Breast epithelium (tissue), 4 donors: ENCODE measurements at regions not wholly inside any gene's neighbourhood (a gene's known extent, or its start where the extent isn't known, plus 50 kb on each side); places are given as distances from the start of the nearest gene placed in this dataset.
A peak's percentile ranks its signal among the peaks of the same experiment; 100 is the strongest.

Source experiments
- DNase-seq, 2 donors: peaks; one replicate each; pipeline ENCODE4 v3.0.0-alpha.2; 2019; ENCODE audit warnings: low spot score in 2 of 2
- H3K27ac ChIP-seq, 2 donors: fragments of 200-600 bp; sonication (generic) in 1 of 2; one replicate each; pipeline ENCODE4 v1.5.1; 2016 to 2019; ENCODE audit warnings: mild to moderate bottlenecking in 1 of 2
- H3K27me3 ChIP-seq, 2 donors: fragments of 200-600 bp; sonication (generic) in 1 of 2; one replicate each; pipeline versions ENCODE4 v1.5.1 to v1.6.0; 2017 to 2019; ENCODE audit warnings: control low read depth in 1 of 2, mild to moderate bottlenecking in 1 of 2
- H3K36me3 ChIP-seq: fragments of 200-600 bp; one replicate; pipeline ENCODE4 v1.5.1; 2019
- H3K4me1 ChIP-seq, 2 donors: fragments of 200-600 bp; sonication (generic); one replicate each; pipeline ENCODE4 v1.5.1; 2016 to 2019; ENCODE audit warnings: control low read depth in 1 of 2
- H3K4me3 ChIP-seq, 3 donors: fragments of 200-600 bp; sonication (generic); 1 replicate in 2 of 3; 2 replicates in 1 of 3; pipeline ENCODE4 v1.5.1; 2016 to 2019; ENCODE audit warnings: mild to moderate bottlenecking in 3 of 3, moderate library complexity in 2 of 3
- H3K9me3 ChIP-seq, 2 donors: fragments of 200-600 bp; sonication (generic) in 1 of 2; one replicate each; pipeline ENCODE4 v1.5.1; 2016 to 2019; ENCODE audit warnings: control low read depth in 1 of 2
- POLR2A ChIP-seq: fragments of 450-650 bp; IDR thresholded peaks from one replicate; pipeline ENCODE4 v1.6.1; 2016; ENCODE audit warnings: antibody characterized with exemption, mild to moderate bottlenecking, moderate library complexity
- POLR2AphosphoS5 ChIP-seq, 3 donors: sonication (generic); formaldehyde crosslinking; IDR thresholded peaks; one replicate each; pipeline ENCODE4 v1.6.1; 2017; ENCODE audit warnings: antibody characterized with exemption in 3 of 3
- intact Hi-C: fragments of 100-400 bp; cut with DNase I; formaldehyde crosslinking; loops from one replicate; pipeline ENCODE4 v1.15.1; 2023; ENCODE audit warnings: low total_unique reads
- TF ChIP-seq, protein P1 (sequence below), 3 donors: fragments of 450-650 bp; IDR thresholded peaks; one replicate each; pipeline ENCODE4 v1.5.1; 2016 to 2017; ENCODE audit warnings: antibody characterized with exemption in 3 of 3, mild to moderate bottlenecking in 3 of 3, moderate library complexity in 3 of 3

DNA sequence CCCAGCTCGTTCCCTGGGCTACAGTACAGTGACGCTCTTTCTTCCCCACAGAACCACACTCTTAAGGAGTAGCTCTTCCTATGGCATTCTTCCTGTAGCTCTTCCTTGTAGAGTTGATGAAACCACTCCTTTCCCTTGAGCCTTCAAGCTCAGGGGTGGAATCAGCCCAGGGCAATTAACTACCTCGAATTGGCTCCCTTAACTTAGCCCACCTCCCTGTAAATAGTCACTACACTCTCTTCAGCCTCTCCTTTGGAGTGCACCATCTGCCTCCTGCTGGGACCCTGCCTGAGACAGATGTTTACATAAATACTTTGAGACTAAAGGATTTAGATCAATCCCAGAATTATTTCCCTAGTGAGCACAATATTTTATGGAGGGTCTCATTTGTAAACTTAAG lies 537.8 kb upstream of the AUTS2 start:
- intact Hi-C loops: no loop called here
- H3K27ac ChIP-seq: no peak overlapping the region
- H3K9me3 ChIP-seq: peaks cover 6 to 14% of the 10 kb centered on the region in 2 donors

DNA sequence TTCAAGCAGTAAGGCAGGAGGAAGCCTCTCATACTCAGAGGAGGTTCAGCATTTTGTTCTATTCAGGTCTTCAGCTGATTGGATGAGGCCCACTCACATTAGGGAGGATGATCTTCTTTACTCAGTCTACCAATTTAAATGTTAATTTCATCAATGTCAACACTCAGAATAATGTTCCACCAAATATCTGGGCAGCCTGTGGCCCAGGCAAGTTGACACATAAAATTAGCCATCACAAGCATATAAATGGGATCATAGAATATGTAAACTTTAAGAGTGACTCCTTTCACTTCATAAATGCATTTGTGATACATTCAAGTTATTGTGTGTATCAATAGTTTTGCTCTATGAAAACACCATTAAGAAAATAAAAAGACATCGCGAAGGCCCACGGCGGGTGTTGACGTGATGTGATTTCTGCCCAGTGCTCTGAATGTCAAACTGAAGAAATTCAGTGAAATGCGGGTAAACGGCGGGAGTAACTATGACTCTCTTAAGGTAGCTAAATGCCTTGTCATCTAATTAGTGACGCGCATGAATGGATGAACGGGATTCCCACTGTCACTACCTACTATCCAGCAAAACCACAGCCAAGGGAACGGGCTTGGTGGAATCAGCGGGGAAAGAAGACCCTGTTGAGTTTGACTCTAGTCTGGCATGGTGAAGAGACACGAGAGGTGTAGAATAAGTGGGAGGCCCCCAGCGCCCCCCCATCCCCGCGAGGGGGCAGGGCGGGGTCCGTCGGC lies 536.1 kb upstream of the AUTS2 start:
- H3K4me1 ChIP-seq: no peaks in the 10 kb centered on the region
- no peaks in the 10 kb centered on the region for H3K27me3 ChIP-seq
- no peak overlapping the region for H3K4me3 ChIP-seq
- no peak for DNase-seq
- intact Hi-C loops: no loop called here
- TF ChIP-seq POLR2AphosphoS5 (IDR thresholded peaks at IDR 0.05) (no peak), POLR2A (no peak)
- TF ChIP-seq, protein P1, sequence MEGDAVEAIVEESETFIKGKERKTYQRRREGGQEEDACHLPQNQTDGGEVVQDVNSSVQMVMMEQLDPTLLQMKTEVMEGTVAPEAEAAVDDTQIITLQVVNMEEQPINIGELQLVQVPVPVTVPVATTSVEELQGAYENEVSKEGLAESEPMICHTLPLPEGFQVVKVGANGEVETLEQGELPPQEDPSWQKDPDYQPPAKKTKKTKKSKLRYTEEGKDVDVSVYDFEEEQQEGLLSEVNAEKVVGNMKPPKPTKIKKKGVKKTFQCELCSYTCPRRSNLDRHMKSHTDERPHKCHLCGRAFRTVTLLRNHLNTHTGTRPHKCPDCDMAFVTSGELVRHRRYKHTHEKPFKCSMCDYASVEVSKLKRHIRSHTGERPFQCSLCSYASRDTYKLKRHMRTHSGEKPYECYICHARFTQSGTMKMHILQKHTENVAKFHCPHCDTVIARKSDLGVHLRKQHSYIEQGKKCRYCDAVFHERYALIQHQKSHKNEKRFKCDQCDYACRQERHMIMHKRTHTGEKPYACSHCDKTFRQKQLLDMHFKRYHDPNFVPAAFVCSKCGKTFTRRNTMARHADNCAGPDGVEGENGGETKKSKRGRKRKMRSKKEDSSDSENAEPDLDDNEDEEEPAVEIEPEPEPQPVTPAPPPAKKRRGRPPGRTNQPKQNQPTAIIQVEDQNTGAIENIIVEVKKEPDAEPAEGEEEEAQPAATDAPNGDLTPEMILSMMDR (IDR thresholded peaks at IDR 0.05): no peak
- H3K27ac ChIP-seq: no peak overlapping the region
- H3K9me3 ChIP-seq: peaks cover 6% of the 10 kb centered on the region in 2 donors
- no peaks in the 10 kb centered on the region for H3K36me3 ChIP-seq

More for the DNA sequence above, 537.8 kb upstream of the AUTS2 start:
- Histone ChIP-seq H3K4me1 (no peaks in the 10 kb centered on the region), H3K27me3 (no peaks in the 10 kb centered on the region), H3K36me3 (no peaks in the 10 kb centered on the region), H3K4me3 (no peak overlapping the region)
- DNase-seq: no peak
- TF ChIP-seq, protein P1 (IDR thresholded peaks at IDR 0.05): no peak
- TF ChIP-seq POLR2AphosphoS5 (IDR thresholded peaks at IDR 0.05) (no peak), POLR2A (no peak)

DNA sequence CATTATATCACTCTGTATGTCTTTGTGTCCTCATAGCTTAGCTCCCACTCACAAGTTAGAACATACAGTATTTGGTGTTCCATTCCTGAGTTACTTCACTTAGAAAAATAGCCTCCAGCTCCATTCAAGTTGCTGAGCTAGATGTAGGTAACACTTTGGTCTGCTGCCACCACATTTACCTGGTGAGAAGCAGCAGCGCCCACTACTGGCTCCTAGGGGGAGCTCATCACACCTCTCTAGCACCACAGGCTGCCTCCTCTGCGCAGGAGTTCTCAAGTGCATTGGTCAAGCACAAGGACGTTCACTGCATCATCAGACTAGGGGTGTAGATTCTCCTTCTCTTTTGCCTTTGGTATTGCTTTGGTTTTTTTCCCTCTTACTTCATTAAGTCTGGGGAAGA lies 530.9 kb upstream of the AUTS2 start:
- Histone ChIP-seq H3K36me3 (no peaks in the 10 kb centered on the region), H3K27ac (no peak overlapping the region), H3K27me3 (no peaks in the 10 kb centered on the region), H3K9me3 (peaks cover 0 to 10% of the 10 kb centered on the region in 2 donors), H3K4me3 (no peak overlapping the region), H3K4me1 (no peaks in the 10 kb centered on the region)
- DNase-seq: peak in 1 of 2 donors; percentile 61
- TF ChIP-seq POLR2A (no peak), POLR2AphosphoS5 (IDR thresholded peaks at IDR 0.05) (no peak)
- TF ChIP-seq, protein P1 (IDR thresholded peaks at IDR 0.05): peak in 1 of 3 donors; percentile 26
- intact Hi-C loops: no loop called here

DNA sequence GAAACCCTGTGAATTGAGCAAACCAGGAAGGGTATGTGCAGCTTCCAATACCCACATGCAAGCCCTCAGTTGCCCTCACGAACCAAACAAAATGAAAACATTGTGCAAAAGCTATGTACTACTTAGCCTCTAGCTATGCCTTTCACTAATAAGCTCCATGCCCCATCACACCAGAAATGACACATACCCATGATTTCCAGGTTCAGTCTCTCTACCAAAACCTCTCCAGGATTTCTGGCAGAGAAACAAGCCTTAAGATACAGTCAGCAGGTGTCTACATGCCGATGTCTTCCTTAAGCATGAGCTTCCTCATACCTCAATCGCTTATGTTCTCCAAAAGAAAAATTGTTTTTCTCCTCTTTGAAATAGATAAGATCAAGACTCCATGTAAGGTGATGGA lies 527.8 kb upstream of the AUTS2 start:
- Histone ChIP-seq H3K4me1 (no peaks in the 10 kb centered on the region), H3K27me3 (no peaks in the 10 kb centered on the region), H3K36me3 (no peaks in the 10 kb centered on the region), H3K9me3 (peaks cover 0 to 10% of the 10 kb centered on the region in 2 donors), H3K27ac (no peak overlapping the region), H3K4me3 (no peak overlapping the region)
- DNase-seq: no peak
- intact Hi-C loops: no loop called here
- TF ChIP-seq POLR2A (no peak), POLR2AphosphoS5 (IDR thresholded peaks at IDR 0.05) (no peak)
- TF ChIP-seq, protein P1 (IDR thresholded peaks at IDR 0.05): no peak

DNA sequence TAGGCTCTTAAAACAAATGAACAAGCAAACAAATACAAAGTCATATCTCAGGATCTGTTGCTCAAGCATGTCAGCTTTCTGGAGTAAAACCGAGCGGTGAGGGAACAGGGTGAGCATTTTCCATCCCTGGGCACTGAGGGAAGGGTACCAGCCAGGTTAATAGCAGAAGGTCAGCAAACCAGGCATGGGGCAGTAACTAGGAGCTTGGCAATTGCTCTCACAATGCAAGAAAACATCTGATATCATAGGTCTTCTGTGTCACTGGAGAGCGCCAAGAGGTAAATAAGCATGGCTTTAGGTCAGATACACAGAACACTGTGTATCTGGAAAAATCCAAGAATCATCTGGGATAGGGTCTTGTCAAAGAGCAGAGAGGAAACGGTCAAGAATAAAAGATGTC lies 521.7 kb upstream of the AUTS2 start:
- H3K27ac ChIP-seq: no peak overlapping the region
- H3K9me3 ChIP-seq: peaks cover 0 to 3% of the 10 kb centered on the region in 2 donors
- intact Hi-C loops: no loop called here
- H3K36me3 ChIP-seq: no peaks in the 10 kb centered on the region
- H3K4me1 ChIP-seq: no peaks in the 10 kb centered on the region
- DNase-seq: no peak
- TF ChIP-seq, protein P1 (IDR thresholded peaks at IDR 0.05): no peak
- TF ChIP-seq POLR2A (no peak), POLR2AphosphoS5 (IDR thresholded peaks at IDR 0.05) (no peak)
- no peaks in the 10 kb centered on the region for H3K27me3 ChIP-seq
- H3K4me3 ChIP-seq: no peak overlapping the region
